DMS153 treated with DMSO at 0.1 percent for 48 hours (cell line): ENCODE measurements at regions not wholly inside any gene's neighbourhood (a gene's known extent, or its start where the extent isn't known, plus 50 kb on each side); places are given as distances from the start of the nearest gene placed in this dataset.
"Not testable (repeated sequence)": the region's sequence is repeated elsewhere in the genome, so short reads cannot be mapped to it uniquely, and the experiment has no call there.

Experiments
- DNase-seq: peaks from one replicate; lab custom pipeline; 2025; ENCODE audit not compliant: unreplicated experiment; lab: John Stamatoyannopoulos, UW

DNA sequence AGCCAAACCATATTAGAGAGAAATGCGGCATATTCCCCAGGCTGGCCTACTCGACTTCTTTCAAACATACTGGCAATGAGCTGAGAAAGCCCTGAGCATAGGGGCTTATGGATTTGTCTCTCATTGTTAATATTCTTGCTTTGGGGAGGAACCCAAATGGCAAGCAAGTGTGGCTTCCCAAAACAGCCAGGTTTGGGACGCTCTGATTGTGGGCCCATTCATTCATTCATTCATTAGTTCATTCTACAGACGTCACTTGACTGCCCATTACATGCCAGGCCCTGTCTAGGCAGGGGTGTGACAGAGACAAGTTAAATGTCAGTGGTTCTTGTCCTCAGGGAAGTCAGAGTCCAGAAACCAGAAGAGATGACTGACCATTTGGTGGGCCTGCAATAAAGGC lies 77.4 kb upstream of the THBS1 start:
- no peak for DNase-seq

DNA sequence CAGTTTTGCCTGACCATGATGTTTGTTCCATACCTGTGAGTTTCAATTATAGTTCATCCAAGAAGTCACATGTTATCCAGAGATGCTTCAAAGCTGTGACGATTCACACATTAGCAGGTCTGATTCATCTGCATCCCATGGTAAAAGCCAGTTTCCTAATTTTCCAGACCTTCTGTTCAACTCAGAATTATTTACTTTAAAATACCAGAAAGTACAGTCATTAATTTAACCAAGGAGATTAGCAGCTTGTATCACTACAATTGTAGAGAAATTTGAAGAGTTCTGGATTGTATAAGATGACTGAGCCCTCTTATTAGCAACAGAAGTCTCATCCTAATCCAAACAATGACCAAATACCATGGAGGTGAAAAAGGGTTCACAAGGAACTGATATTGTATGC lies 76.1 kb upstream of the THBS1 start:
- no peak for DNase-seq

DNA sequence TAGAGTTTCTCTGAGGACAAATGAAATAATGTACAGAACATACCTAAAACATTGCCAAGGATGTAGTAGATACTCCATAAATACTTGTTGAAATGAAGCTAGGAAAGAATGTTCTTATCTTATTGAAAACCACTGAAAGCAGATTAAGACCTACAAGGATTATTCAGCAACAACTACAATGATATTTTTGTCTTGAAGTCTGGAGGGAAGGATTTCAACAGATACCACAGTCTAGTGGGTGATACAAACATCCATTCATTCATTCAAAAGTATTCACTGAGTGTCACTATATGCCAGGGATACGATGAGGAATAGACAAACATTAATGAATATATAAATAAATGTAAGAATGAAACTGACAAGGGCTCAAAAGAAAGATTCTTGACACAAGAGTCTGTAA lies 74.7 kb upstream of the THBS1 start:
- DNase-seq = no peak

DNA sequence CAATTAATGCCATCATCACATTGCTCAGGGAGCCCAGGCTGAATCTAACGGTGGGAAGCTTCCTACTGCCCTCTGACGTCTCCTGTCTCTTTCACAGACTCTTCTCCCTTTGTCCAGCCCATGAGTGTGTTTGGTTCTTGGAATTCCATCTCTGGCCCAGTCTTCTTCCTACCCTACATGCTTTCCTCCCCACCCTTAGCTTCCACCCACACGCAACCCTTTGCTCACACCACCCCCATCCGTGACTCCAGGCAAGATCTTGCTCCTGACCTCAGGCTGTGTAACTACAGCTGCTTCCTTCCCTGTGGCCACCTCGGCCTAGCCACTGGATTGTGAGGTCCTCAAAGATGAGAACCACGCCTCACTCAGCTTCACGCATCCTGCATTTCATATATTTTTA lies 72.3 kb upstream of the THBS1 start:
- no peak for DNase-seq

DNA sequence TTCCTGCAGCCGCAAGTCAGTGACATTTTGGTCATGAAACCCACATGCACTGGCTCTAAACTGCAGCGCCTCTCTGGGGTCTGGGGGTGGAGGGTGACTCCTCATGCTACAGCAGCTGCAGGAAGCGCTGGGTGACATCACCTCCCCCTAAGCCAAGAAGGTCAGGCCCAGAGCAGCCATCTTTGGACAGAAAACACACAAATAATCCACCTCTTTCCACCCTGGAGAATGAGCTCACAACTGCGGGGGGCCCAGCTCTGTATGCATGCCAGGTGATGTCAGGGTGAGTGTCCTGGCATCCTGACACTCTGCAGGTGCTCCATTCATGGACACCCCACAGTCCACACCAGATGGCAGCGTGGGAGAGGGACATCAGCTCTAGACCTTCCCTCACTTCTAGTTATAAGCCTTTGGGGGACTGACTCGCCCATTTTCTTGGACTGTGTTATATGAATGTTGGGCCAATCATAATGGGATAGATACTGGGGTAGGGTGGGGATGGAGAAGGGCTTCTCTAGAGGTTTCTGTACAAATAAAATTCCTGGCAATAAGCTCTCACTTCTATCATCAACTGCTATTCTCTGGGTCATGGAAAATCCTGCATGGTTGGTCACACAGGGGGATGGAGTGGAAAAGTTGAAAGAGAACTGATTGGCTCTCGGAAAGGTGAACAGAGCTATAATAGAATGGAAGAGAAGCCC lies 70.7 kb upstream of the THBS1 start:
- DNase-seq = no peak

DNA sequence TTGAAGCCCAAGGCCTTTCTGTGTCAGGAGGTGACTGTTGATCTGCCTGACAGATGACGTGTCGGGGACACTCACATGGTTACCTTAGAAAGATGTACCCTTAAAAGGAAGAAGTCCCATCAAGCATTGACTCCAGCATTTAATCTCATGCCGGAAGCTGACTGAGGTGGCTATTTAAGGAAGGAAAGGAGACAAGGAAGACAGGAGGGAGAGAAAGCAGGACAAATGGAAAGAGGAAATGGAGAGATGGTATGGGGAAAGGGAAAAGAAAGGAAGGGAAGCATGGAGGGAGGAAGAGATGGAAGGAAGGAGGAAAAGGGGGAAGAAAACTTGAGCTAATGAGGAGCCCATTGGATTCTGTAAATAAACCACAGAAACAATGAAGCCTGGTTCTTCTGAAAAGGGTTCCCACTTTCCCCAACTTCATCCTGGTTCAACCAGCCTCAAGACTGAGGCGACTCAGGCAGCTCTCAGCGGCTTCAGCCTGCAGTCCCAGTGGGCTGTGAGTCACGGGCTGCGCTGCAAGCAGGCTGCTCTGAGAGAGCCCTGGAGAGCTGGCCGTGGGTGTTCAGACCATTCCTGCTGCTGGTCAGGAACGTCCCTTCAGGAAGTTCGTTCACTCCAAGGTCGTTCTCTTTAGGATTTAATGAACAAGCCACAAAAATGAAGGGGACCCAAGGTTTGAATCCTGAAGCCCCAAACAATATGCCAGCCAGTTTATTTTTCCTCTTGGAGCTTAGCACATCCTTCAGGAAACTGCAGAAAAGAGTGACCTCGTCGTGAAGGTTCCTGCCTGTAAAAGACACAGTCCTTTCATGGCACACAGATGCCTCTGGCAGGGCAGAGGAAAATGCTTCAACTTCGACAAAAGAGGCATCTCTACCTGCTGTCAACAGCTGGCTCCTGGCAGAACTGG lies 69.6 kb upstream of the THBS1 start:
- no peak for DNase-seq

DNA sequence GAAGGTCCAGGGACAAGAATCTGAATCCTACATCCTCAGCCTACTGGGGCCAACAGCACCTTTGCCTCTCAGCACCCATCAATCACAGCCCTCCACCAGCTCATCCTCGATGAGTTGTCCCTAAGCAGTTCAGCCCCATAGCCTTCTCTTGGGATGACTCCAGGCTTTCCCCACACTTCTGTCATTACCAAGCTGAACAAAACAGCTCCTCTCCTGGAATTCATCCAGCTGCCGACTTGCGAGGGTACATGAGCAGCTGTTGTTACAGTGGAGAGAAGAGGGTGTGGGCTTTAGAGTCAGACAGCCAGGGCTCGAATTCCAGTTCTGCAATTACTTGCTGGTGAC lies 69.0 kb upstream of the THBS1 start:
- DNase-seq = no peak

DNA sequence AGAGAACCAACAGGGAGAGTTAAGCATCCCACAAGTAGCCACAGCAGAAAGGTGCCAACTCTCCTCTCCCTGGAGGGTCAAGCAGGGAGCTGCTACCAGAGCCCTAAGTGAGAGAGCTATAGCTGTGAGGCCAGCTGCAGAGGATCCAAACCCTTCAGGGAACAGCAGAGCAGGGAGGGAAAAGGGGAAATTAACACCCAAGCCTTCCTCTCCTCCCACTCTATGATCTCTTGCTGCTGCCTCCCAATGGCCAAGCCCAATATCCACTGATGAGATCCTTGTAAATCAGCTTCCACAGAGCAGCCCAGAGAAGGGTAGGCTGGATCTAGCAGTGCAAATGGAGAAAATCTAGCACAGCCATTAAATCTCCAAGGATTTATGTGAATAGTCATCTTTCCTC lies 68.2 kb upstream of the THBS1 start:
- DNase-seq = no peak

DNA sequence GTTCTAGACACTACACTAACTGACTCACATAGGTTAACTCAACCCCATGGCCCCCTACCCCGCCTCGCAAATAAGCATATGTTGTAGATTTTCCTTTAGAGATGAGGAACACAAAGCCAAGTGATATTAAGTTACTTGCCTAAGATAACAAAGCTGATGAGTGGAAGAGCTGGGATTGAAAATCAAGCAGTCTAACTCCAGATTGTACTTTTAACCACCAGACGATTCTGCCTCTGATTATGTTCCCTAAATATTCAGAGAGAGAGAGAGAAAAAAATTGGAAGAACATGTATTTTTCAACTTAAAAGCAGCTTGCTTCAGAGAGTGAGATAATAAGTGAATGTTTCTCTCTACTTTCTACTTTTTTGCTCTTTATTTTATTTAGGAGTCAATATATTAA lies 66.9 kb upstream of the THBS1 start:
- DNase-seq = no peak

DNA sequence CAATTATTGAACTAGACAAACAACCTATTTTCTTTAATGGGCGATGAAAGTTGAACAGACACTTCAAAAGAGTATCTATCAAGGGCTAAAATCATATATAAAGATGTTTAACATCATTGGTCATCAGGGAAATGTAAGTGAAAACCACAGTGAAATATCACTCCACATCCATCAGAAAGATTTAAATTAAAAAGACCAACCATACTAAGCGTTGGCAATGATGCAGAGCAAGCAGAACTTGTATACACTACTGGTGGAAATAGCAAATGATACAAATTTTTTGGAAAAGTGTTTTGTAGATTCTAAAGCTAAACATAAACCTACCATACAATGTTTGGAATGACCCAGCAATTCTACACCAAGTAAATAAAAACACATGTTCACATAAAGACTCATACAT lies 65.9 kb upstream of the THBS1 start:
- DNase-seq = no peak

DNA sequence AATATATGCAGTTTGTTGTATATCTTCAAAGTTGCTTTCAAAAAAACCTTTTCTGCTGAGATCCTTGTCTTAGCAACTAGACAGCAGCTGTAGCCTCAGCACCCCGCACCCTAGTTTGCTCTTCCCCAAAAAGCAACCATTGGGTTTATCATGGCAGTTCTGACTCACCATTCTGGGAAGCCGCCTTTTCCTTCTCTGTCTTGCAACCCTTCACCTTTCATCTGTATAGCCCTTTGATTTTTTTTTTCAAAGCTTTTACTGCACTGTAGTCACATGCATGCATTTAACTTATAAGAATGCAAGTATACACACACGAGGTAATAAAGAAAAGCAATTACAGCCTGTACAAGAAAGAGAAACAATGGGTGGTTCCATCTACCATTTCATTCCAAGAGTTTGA lies 65.1 kb upstream of the THBS1 start:
- DNase-seq = no peak

DNA sequence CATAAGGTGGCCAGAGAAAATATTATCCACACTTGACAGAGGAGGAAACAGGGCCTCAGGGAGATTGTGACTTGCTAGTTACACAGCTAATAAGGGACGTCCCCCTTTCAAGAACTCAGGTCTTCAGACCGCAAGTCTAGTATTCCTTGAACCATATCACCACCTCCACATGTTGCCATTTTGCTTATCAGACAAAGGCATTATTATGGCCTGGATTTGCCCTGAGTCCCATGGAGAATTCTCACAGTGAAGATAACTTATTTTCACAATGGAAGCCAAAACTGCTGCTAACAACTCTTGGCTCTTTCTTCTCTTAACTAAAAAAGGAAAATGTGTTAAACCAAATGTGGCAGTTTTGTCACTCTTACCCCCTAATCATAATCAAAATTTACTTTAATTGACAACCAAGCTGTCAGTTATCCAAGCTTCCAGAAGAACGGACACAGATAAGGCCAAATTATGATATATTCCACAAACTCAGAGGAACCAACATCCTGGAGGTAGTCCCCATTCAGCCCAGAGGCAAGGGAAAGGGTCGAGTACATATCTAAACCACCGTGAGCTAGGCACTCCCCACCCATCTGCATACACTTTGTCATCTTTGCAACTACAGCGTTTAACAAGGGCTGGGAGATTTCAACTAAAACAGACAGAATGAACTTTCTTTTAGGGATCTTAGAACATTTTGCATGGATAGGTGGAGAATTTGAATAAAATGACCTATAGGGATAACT lies 63.6 kb upstream of the THBS1 start:
- DNase-seq = no peak

DNA sequence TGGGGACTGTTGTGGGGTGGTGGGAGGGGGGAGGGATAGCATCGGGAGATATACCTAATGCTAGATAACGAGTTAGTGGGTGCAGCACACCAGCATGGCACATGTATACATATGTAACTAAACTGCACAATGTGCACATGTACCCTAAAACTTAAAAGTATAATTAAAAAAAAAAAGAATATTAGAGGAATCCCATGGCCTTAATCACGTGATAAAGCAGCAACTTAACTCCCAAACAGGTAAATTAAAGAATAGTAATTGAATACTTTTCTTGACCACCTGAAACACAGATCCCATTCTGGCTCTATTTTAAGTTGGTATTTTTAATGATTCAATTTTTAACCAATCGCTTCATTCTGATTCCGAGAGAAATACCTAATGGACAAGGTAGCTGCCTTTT lies 56.9 kb upstream of the THBS1 start:
- DNase-seq = not testable (repeated sequence)

DNA sequence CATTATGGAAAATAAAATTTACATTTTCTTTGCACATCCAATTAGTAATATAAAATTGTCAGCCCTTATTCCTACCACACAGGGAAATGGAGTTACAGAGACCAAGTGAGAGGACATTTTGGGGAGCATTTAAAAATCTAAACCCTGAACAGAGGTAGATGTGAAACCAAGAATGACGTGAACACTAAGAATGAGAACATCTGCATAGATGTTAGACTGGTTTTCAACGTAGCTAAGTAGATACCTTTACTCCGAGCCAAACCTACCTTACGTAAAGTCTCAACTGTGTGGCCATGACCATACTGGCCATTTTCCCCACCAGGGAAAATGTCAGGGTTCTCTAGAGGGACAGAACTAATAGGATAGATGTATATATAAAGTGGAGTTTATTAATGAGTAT lies 51.4 kb upstream of the THBS1 start:
- no peak for DNase-seq

DNA sequence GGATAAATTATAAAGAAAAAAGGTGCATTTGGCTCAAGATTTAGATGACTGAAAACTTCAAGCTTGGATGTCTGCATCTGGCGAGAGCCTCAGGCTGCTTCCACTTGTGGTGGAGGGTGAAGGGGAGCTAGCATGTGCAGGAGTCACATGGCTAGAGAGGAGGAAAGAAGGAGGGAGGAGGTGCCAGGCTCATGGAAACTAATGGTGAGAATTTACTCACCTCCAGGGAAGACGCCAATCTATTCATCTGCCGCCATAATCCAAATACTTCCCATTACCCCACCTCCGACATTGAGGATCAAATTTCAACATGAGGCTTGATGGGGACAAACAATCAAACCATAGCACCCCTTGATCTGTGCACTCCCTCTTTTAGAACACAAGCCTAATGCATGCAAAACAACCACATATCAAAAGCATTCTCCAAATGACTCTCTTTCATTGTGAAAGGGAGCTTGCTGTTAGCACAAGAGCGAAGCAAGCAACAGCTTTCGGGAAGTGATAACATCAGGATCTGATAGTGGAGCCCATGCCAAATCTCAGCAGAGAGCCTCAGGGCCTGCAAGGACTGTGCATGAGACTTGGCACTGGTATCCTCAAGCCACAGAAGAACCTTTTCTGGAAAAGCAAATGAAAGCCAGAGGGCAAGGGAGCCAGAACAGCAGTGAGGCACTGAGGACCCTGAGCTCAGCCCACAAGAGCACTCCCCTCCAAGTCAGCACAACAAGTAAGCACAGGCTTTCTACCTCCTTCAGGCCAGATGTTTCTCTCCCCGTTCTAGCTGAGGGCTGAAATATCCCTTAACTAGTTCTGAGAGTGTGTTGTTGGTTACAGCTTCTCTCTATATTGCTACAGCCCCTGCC lies 50.2 kb upstream of the THBS1 start:
- peak; percentile 8 for DNase-seq
